Mucosa of stomach (tissue), 1 donor: ENCODE measurements at regions not wholly inside any gene's neighbourhood (a gene's known extent, or its start where the extent isn't known, plus 50 kb on each side); places are given as distances from the start of the nearest gene placed in this dataset.

Experiments used
- H3K27me3 ChIP-seq: one replicate; pipeline ENCODE4 v1.7.0; 2013; ENCODE audit warnings: mild to moderate bottlenecking, low read length; ENCODE audit not compliant: control insufficient read depth, insufficient read depth
- H3K36me3 ChIP-seq: one replicate; pipeline ENCODE4 v1.7.0; 2013; ENCODE audit warnings: low read length; ENCODE audit not compliant: control insufficient read depth, insufficient read depth
- H3K4me1 ChIP-seq: one replicate; pipeline ENCODE4 v1.7.0; 2013; ENCODE audit warnings: mild to moderate bottlenecking, low read length; ENCODE audit not compliant: control insufficient read depth, insufficient read depth
- H3K4me3 ChIP-seq: one replicate; pipeline ENCODE4 v1.7.0; 2013; ENCODE audit warnings: low read length
- H3K9ac ChIP-seq: one replicate; pipeline ENCODE4 v1.7.0; 2013; ENCODE audit warnings: mild to moderate bottlenecking, low read length, moderate library complexity
- H3K9me3 ChIP-seq: one replicate; pipeline ENCODE4 v1.7.0; 2013; ENCODE audit warnings: mild to moderate bottlenecking, low read length, moderate library complexity; ENCODE audit not compliant: control insufficient read depth
- donor health status: Pancreatic carcinoma.

GRCh38 chr2:147703171-147703570, 141.7 kb upstream of the ACVR2A start:
- H3K4me1 ChIP-seq = no peaks in the 10 kb centered on the region
- H3K9ac ChIP-seq = no peak overlapping the region
- no peaks in the 10 kb centered on the region for H3K36me3 ChIP-seq
- H3K4me3 ChIP-seq = no peak overlapping the region
- no peaks in the 10 kb centered on the region for H3K9me3 ChIP-seq
- H3K27me3 ChIP-seq = no peaks in the 10 kb centered on the region

- Histone ChIP-seq H3K27me3 (no peaks in the 10 kb centered on the region), H3K9me3 (no peaks in the 10 kb centered on the region), H3K9ac (no peak overlapping the region), H3K4me3 (no peak overlapping the region), H3K36me3 (no peaks in the 10 kb centered on the region), H3K4me1 (peaks cover 25% of the 10 kb centered on the region)
Measured at GRCh38 chr2:147698166-147698565, 146.7 kb upstream of the ACVR2A start.

GRCh38 chr2:147696426-147696825, 148.4 kb upstream of the ACVR2A start:
- Histone ChIP-seq H3K4me3 (no peak overlapping the region), H3K9ac (no peak overlapping the region), H3K9me3 (no peaks in the 10 kb centered on the region), H3K27me3 (no peaks in the 10 kb centered on the region), H3K4me1 (peaks cover 26% of the 10 kb centered on the region), H3K36me3 (no peaks in the 10 kb centered on the region)

- no peaks in the 10 kb centered on the region for H3K36me3 ChIP-seq
- no peak overlapping the region for H3K9ac ChIP-seq
- H3K4me1 ChIP-seq = peaks cover 9% of the 10 kb centered on the region
- H3K27me3 ChIP-seq = no peaks in the 10 kb centered on the region
- H3K9me3 ChIP-seq = no peaks in the 10 kb centered on the region
- no peak overlapping the region for H3K4me3 ChIP-seq
Measured at GRCh38 chr2:147689220-147689909, 155.5 kb upstream of the ACVR2A start.

GRCh38 chr2:147688242-147688641, 156.6 kb upstream of the ACVR2A start:
- Histone ChIP-seq H3K9me3 (no peaks in the 10 kb centered on the region), H3K9ac (no peak overlapping the region), H3K4me3 (no peak overlapping the region), H3K4me1 (peaks cover 2% of the 10 kb centered on the region), H3K36me3 (no peaks in the 10 kb centered on the region), H3K27me3 (no peaks in the 10 kb centered on the region)

GRCh38 chr2:147686365-147686764, 158.5 kb upstream of the ACVR2A start:
- Histone ChIP-seq H3K9ac (no peak overlapping the region), H3K27me3 (no peaks in the 10 kb centered on the region), H3K9me3 (no peaks in the 10 kb centered on the region), H3K36me3 (no peaks in the 10 kb centered on the region), H3K4me3 (no peak overlapping the region), H3K4me1 (no peaks in the 10 kb centered on the region)

GRCh38 chr2:147684903-147685302, 159.9 kb upstream of the ACVR2A start:
- H3K4me3 ChIP-seq = no peak overlapping the region
- H3K4me1 ChIP-seq = no peaks in the 10 kb centered on the region
- H3K27me3 ChIP-seq = no peaks in the 10 kb centered on the region
- no peaks in the 10 kb centered on the region for H3K36me3 ChIP-seq
- no peak overlapping the region for H3K9ac ChIP-seq
- H3K9me3 ChIP-seq = no peaks in the 10 kb centered on the region

- H3K9ac ChIP-seq = no peak overlapping the region
- no peaks in the 10 kb centered on the region for H3K9me3 ChIP-seq
- H3K4me3 ChIP-seq = no peak overlapping the region
- H3K4me1 ChIP-seq = no peaks in the 10 kb centered on the region
- no peaks in the 10 kb centered on the region for H3K36me3 ChIP-seq
- H3K27me3 ChIP-seq = no peaks in the 10 kb centered on the region
Measured at GRCh38 chr2:147683380-147683779, 161.4 kb upstream of the ACVR2A start.

- Histone ChIP-seq H3K4me3 (no peak overlapping the region), H3K9me3 (no peaks in the 10 kb centered on the region), H3K9ac (no peak overlapping the region), H3K36me3 (no peaks in the 10 kb centered on the region), H3K27me3 (no peaks in the 10 kb centered on the region), H3K4me1 (no peaks in the 10 kb centered on the region)
Measured at GRCh38 chr2:147681093-147681492, 163.7 kb upstream of the ACVR2A start.

- no peaks in the 10 kb centered on the region for H3K9me3 ChIP-seq
- no peak overlapping the region for H3K4me3 ChIP-seq
Measured at GRCh38 chr2:147679955-147680531, 164.8 kb upstream of the ACVR2A start.

GRCh38 chr2:147679191-147679954, 165.5 kb upstream of the ACVR2A start:
- no peak overlapping the region for H3K9ac ChIP-seq
- H3K4me1 ChIP-seq = no peaks in the 10 kb centered on the region
- no peak overlapping the region for H3K4me3 ChIP-seq
- no peaks in the 10 kb centered on the region for H3K36me3 ChIP-seq
- no peaks in the 10 kb centered on the region for H3K27me3 ChIP-seq
- H3K9me3 ChIP-seq = no peaks in the 10 kb centered on the region

More at GRCh38 chr2:147679955-147680531, 164.8 kb upstream of the ACVR2A start:
- H3K36me3 ChIP-seq = no peaks in the 10 kb centered on the region
- no peaks in the 10 kb centered on the region for H3K4me1 ChIP-seq
- no peaks in the 10 kb centered on the region for H3K27me3 ChIP-seq
- no peak overlapping the region for H3K9ac ChIP-seq

GRCh38 chr2:147665105-147665504, 179.7 kb upstream of the ACVR2A start:
- no peaks in the 10 kb centered on the region for H3K27me3 ChIP-seq
- no peaks in the 10 kb centered on the region for H3K36me3 ChIP-seq
- no peaks in the 10 kb centered on the region for H3K4me1 ChIP-seq
- H3K9me3 ChIP-seq = no peaks in the 10 kb centered on the region
- H3K4me3 ChIP-seq = no peak overlapping the region
- no peak overlapping the region for H3K9ac ChIP-seq
